HG03025 (cell line): ENCODE measurements at regions not wholly inside any gene's neighbourhood (a gene's known extent, or its start where the extent isn't known, plus 50 kb on each side); places are given as distances from the start of the nearest gene placed in this dataset.

Experiments
- ATAC-seq: cut with Tn5 transposase; IDR thresholded peaks from one replicate; pipeline ENCODE4 v1.9.1; 2021; ENCODE audit warnings: mild to moderate bottlenecking, moderate library complexity; ENCODE audit not compliant: unreplicated experiment, low FRiP score

- no peak for ATAC-seq
Measured at GRCh38 chr2:30338475-30338874, 107.1 kb downstream of the LBH start.

GRCh38 chr2:30339071-30339470 is 107.7 kb downstream of the LBH start:
- ATAC-seq, result no peak

GRCh38 chr2:30341500-30342267 is 105.4 kb upstream of the LCLAT1 start:
- ATAC-seq, result no peak

- ATAC-seq, result no peak
Measured at GRCh38 chr2:30346471-30347169, 100.4 kb upstream of the LCLAT1 start.

- no peak for ATAC-seq
Measured at GRCh38 chr2:30348825-30349224, 98.2 kb upstream of the LCLAT1 start.

- ATAC-seq, result no peak
Measured at GRCh38 chr2:30349691-30350090, 97.4 kb upstream of the LCLAT1 start.

DNA sequence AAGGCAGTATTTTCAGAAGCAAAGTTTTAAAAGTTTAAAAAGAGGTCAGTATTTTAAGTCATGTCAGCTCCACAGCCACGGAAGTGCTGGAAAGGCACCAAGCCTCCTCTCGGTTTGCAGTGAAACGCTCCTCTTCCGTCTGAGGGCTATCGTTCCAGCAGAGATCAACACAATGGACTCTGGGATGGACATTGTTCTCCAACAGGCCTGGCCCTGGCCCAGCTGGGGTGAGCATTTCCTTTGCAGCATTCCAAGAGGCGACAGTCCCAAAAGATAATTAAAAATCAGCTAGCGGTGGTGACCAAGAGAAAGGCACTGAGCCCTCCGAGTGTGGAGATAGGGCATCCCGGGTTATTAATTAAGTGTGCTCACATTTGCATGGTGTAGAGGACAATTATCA is 95.9 kb upstream of the LCLAT1 start:
- no peak for ATAC-seq

- no peak for ATAC-seq
Measured at GRCh38 chr2:30351949-30352348, 95.1 kb upstream of the LCLAT1 start.

DNA sequence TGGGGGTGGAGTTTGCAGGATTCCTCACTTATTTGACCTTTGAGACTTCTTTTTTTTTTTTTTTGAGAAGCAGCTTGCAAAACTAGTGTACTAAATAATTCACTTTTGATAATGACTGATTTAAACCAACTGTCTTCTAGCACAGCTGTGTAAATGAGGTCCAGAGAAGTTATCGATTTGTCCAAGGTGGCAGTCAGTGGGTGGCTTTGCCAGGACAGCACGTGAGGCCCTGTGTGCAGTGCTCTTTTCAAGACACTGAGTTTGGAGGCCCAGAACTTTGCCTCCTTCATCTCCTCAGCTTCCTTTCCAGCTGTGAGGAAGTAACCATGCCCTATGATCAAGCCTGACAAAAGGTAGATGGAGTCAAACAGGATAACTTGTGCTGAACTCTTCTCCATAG is 92.9 kb upstream of the LCLAT1 start:
- ATAC-seq, result no peak

DNA sequence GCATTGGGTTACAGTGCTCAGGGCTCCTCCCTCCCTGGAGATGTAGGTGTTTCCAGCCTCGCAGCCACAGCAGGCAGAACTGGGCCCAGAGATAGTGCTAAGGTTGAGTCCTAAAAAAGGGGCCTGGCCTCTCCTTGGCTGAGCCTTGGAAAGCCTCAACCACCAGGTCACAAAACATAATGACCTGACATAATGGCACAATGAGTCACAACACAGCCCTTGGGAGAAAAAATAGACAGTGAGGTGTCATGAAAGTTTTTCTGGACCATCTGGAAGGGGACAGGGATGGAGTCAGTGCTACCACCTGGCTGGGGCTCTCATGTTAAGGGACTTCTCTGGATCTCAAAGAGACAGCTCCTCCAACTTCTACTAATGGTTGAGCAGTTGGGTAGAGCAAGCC is 92.4 kb upstream of the LCLAT1 start:
- ATAC-seq, result no peak

- no peak for ATAC-seq
Measured at GRCh38 chr2:30355306-30355705, 91.7 kb upstream of the LCLAT1 start.

DNA sequence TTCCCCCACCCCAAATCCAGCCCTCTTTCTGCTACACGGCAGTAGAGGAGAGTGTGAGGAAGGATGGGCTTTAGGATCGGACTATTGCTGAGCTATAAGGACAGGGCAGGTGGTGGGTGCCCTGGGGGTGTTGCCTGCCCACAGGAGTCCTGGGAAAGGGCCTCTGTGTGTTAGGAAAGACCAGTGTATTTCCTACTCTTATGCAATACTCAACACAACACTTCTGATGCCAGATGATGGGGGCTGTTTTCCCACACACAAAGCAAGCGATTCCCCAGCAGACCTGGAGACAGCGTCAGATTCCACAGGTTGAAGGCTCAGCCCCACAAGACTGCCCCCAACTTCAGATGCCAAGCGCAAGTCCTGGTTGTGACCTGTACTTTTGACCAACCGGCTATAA is 91.0 kb upstream of the LCLAT1 start:
- no peak for ATAC-seq

- no peak for ATAC-seq
Measured at GRCh38 chr2:30356776-30357175, 90.3 kb upstream of the LCLAT1 start.

DNA sequence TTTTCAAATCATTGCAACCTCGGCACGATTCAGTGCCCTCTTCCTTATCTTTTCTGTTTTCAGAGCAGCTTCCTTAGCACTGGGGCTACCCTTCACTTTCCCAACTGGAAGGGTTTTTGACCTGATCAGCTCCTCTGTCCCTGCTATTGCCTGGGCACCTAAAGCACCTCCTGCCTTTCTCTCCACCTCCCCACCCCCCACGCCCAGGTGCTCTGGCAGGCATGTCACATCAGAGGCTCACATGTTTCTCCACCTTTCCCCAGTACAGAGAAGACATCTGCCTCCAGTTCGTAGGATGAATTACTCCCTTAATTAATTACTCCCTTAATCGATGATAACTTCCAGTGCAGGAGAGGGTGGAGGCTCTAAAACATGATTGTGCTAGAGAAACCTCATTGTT is 88.7 kb upstream of the LCLAT1 start:
- ATAC-seq, result no peak

DNA sequence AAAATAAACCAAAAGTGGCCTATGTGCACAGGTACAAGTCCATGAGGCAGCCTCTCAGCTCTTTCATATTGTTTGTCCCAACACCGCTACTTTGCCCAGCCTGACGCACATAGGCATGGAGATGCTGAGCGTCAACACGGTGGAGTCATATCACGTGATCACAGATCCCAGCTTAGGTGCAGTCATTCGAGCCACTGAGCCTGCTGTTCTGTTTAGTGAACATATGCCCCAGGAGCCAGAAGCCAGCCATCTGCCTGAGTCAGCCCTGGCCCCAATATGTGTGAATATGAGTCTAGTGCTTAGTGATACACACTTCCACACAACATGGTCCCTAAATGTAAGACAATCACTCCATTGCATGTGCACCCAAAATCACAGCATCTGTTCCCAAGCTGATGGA is 88.2 kb upstream of the LCLAT1 start:
- no peak for ATAC-seq

DNA sequence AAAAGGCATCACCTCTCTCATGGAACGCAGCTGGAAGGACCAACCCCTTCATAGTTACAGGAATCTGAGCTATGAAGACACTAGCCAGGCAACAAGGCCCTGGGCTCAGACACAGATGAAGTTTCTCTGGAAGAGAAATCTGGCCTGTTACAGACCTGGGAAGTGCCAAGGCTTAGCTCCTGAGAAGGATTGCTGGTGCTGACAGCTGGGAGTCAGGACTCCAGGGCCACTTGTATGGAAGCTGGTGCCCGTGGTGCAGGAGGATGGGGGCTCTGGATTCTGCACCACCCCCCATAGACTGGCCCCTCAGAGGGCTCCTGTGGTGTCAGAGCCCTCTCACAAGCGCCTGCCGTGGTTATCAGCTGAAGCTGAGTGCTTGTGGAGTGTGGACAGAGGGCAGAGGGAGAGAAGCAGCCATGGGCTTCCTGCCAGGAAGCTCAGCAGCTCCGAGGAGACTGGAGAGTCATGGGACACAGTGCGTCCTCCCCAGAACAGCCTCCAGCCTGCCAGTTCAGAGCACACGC is 87.3 kb upstream of the LCLAT1 start:
- no peak for ATAC-seq

- ATAC-seq, result no peak
Measured at GRCh38 chr2:30361751-30362394, 85.2 kb upstream of the LCLAT1 start.

- no peak for ATAC-seq
Measured at GRCh38 chr2:30362468-30363081, 84.5 kb upstream of the LCLAT1 start.

- no peak for ATAC-seq
Measured at GRCh38 chr2:30363406-30363805, 83.6 kb upstream of the LCLAT1 start.

DNA sequence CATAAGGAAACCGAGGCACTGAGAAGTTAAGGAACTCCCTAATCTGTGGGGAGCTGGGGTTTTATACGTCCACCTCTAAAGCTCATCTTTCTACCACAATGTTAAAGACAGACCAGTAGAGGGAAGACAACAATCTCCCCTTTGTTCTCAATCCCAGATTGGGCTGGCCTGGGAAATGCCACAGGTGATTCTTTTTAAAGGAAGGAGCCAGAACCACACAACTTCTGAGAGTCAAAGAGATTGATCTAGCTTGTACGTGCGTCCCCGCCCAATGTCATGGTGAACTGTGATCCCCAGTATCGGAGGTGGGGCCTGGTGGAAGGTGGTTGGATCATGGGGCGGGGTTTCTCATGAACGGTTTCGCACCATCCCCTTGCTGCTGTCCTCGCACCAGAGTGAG is 81.8 kb upstream of the LCLAT1 start:
- ATAC-seq, result no peak

GRCh38 chr2:30366199-30366691 is 80.8 kb upstream of the LCLAT1 start:
- ATAC-seq, result no peak
